ENCODE measurements at regions not wholly inside any gene's neighbourhood (a gene's known extent, or its start where the extent isn't known, plus 50 kb on each side); places are given as distances from the start of the nearest gene placed in this dataset.

- Histone ChIP-seq H2BK120ac (ENCODE audit: low read depth, low read length) (no peak overlapping the region), H3K23ac (ENCODE audit: low read depth, low read length, poor library complexity) (no peak overlapping the region), H3K4me1 (ENCODE audit: control insufficient read depth in 2 of 2, insufficient read depth in 1 of 2, low read depth in 1 of 2, low read length in 2 of 2) (peaks cover 0 to 7% of the 10 kb centered on the region in 2 donors), H3K18ac (ENCODE audit: low read length) (no peak overlapping the region), H4K8ac (ENCODE audit: low read depth, low read length) (no peak overlapping the region), H3K9ac (ENCODE audit: low read depth, low read length, poor library complexity) (no peak overlapping the region), H3K27ac (replicated peaks; ENCODE audit: low read length) (no peak overlapping the region), H3K36me3 (replicated peaks in 1 of 2; ENCODE audit: control insufficient read depth in 2 of 2, insufficient read depth in 2 of 2, low read length in 2 of 2) (no peaks in the 10 kb centered on the region), H3K4me2 (ENCODE audit: insufficient read depth, low read length, poor library complexity, severe bottlenecking) (no peak overlapping the region), H2AFZ (ENCODE audit: low read length) (no peak overlapping the region), H3K27me3 (ENCODE audit: control insufficient read depth in 3 of 3, insufficient read depth in 3 of 3, low read depth in 1 of 3, low read length in 3 of 3) (no peaks in the 10 kb centered on the region), H2BK15ac (ENCODE audit: low read length) (no peak overlapping the region), H4K91ac (ENCODE audit: low read depth, low read length, poor library complexity) (no peak overlapping the region), H3K79me1 (ENCODE audit: low read depth, low read length) (no peaks in the 10 kb centered on the region), H2BK5ac (ENCODE audit: low read length) (no peak overlapping the region), H2AK5ac (ENCODE audit: low read depth, low read length) (no peak overlapping the region), H3K4ac (ENCODE audit: low read length) (no peak overlapping the region), H3K14ac (ENCODE audit: low read length) (no peak overlapping the region), H3K4me3 (ENCODE audit: low read length in 2 of 2) (no peak overlapping the region), H2BK12ac (ENCODE audit: low read length) (no peak overlapping the region), H3K9me3 (replicated peaks in 1 of 2; ENCODE audit: control insufficient read depth in 2 of 2, insufficient read depth in 1 of 2, low read depth in 1 of 2, low read length in 2 of 2) (no peaks in the 10 kb centered on the region)
- no CpG with 5 or more reads among the region's 6 CpGs for WGBS, 2 donors (ENCODE audit: extremely low coverage in 2 of 2, insufficient read length in 2 of 2, insufficient replicate concordance in 1 of 2)
- no peak for DNase-seq (ENCODE audit: low spot score)
Measured at GRCh38 chr2:217642944-217643343, 359.9 kb downstream of the TNS1 start.

DNA sequence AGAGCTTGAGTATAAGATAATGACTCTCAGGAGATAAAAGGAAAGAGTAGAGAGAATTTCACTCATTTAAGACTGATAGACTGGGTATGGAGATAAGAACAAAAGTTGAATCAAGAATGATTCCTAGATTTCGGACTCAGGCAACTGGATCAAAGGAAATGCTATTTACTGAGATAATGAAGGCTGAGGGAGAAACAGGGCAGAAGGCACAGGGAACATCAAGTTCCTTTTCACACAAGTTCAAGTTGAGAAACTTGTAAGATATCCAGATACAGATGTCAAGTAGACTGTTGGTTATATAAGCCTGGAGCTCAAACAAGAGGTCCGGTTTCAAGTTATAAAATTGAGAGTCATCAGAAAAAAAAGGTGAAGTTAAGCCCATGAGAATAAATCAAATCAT lies 360.8 kb downstream of the TNS1 start:
- H3K79me1 ChIP-seq (ENCODE audit: low read depth, low read length): no peaks in the 10 kb centered on the region
- H3K27me3 ChIP-seq (ENCODE audit: control insufficient read depth in 3 of 3, insufficient read depth in 3 of 3, low read depth in 1 of 3, low read length in 3 of 3): no peaks in the 10 kb centered on the region
- H3K4ac ChIP-seq (ENCODE audit: low read length): no peak overlapping the region
- H2BK12ac ChIP-seq (ENCODE audit: low read length): no peak overlapping the region
- no CpG with 5 or more reads among the region's 2 CpGs for WGBS, 2 donors (ENCODE audit: extremely low coverage in 2 of 2, insufficient read length in 2 of 2, insufficient replicate concordance in 1 of 2)
- no peak overlapping the region for H2BK5ac ChIP-seq (ENCODE audit: low read length)
- H2AK5ac ChIP-seq (ENCODE audit: low read depth, low read length): no peak overlapping the region
- H3K9me3 ChIP-seq (replicated peaks in 1 of 2; ENCODE audit: control insufficient read depth in 2 of 2, insufficient read depth in 1 of 2, low read depth in 1 of 2, low read length in 2 of 2): no peaks in the 10 kb centered on the region
- H3K4me1 ChIP-seq (ENCODE audit: control insufficient read depth in 2 of 2, insufficient read depth in 1 of 2, low read depth in 1 of 2, low read length in 2 of 2): peaks cover 0 to 14% of the 10 kb centered on the region in 2 donors
- H2BK120ac ChIP-seq (ENCODE audit: low read depth, low read length): no peak overlapping the region
- no peak overlapping the region for H2AFZ ChIP-seq (ENCODE audit: low read length)
- no peak overlapping the region for H3K23ac ChIP-seq (ENCODE audit: low read depth, low read length, poor library complexity)
- no peak overlapping the region for H3K4me2 ChIP-seq (ENCODE audit: insufficient read depth, low read length, poor library complexity, severe bottlenecking)
- H2BK15ac ChIP-seq (ENCODE audit: low read length): no peak overlapping the region
- H4K91ac ChIP-seq (ENCODE audit: low read depth, low read length, poor library complexity): no peak overlapping the region
- no peak overlapping the region for H4K8ac ChIP-seq (ENCODE audit: low read depth, low read length)
- no peak overlapping the region for H3K14ac ChIP-seq (ENCODE audit: low read length)
- H3K4me3 ChIP-seq (ENCODE audit: low read length in 2 of 2): no peak overlapping the region
- no peak for DNase-seq (ENCODE audit: low spot score)
- H3K9ac ChIP-seq (ENCODE audit: low read depth, low read length, poor library complexity): no peak overlapping the region
- no peaks in the 10 kb centered on the region for H3K36me3 ChIP-seq (replicated peaks in 1 of 2; ENCODE audit: control insufficient read depth in 2 of 2, insufficient read depth in 2 of 2, low read length in 2 of 2)
- H3K18ac ChIP-seq (ENCODE audit: low read length): no peak overlapping the region
- no peak overlapping the region for H3K27ac ChIP-seq (replicated peaks; ENCODE audit: low read length)

- H3K9me3 ChIP-seq (replicated peaks in 1 of 2; ENCODE audit: control insufficient read depth in 2 of 2, insufficient read depth in 1 of 2, low read depth in 1 of 2, low read length in 2 of 2): no peaks in the 10 kb centered on the region
- H3K14ac ChIP-seq (ENCODE audit: low read length): no peak overlapping the region
- H4K91ac ChIP-seq (ENCODE audit: low read depth, low read length, poor library complexity): no peak overlapping the region
- H2BK120ac ChIP-seq (ENCODE audit: low read depth, low read length): no peak overlapping the region
- H2BK12ac ChIP-seq (ENCODE audit: low read length): no peak overlapping the region
- no peak overlapping the region for H3K4ac ChIP-seq (ENCODE audit: low read length)
- no peak overlapping the region for H3K23ac ChIP-seq (ENCODE audit: low read depth, low read length, poor library complexity)
- no peaks in the 10 kb centered on the region for H3K36me3 ChIP-seq (replicated peaks in 1 of 2; ENCODE audit: control insufficient read depth in 2 of 2, insufficient read depth in 2 of 2, low read length in 2 of 2)
- H3K4me3 ChIP-seq (ENCODE audit: low read length in 2 of 2): no peak overlapping the region
- H3K4me1 ChIP-seq (ENCODE audit: control insufficient read depth in 2 of 2, insufficient read depth in 1 of 2, low read depth in 1 of 2, low read length in 2 of 2): peaks cover 0 to 14% of the 10 kb centered on the region in 2 donors
- no peak overlapping the region for H3K4me2 ChIP-seq (ENCODE audit: insufficient read depth, low read length, poor library complexity, severe bottlenecking)
- no peaks in the 10 kb centered on the region for H3K79me1 ChIP-seq (ENCODE audit: low read depth, low read length)
- H2AK5ac ChIP-seq (ENCODE audit: low read depth, low read length): no peak overlapping the region
- H3K9ac ChIP-seq (ENCODE audit: low read depth, low read length, poor library complexity): no peak overlapping the region
- H3K27ac ChIP-seq (replicated peaks; ENCODE audit: low read length): no peak overlapping the region
- WGBS, 2 donors (ENCODE audit: extremely low coverage in 2 of 2, insufficient read length in 2 of 2, insufficient replicate concordance in 1 of 2): no CpG with 5 or more reads among the region's 2 CpGs
- no peak overlapping the region for H2BK5ac ChIP-seq (ENCODE audit: low read length)
- H2AFZ ChIP-seq (ENCODE audit: low read length): no peak overlapping the region
- no peak overlapping the region for H2BK15ac ChIP-seq (ENCODE audit: low read length)
- no peak for DNase-seq (ENCODE audit: low spot score)
- no peak overlapping the region for H3K18ac ChIP-seq (ENCODE audit: low read length)
- H3K27me3 ChIP-seq (ENCODE audit: control insufficient read depth in 3 of 3, insufficient read depth in 3 of 3, low read depth in 1 of 3, low read length in 3 of 3): no peaks in the 10 kb centered on the region
- no peak overlapping the region for H4K8ac ChIP-seq (ENCODE audit: low read depth, low read length)
Measured at GRCh38 chr2:217639481-217639880, 363.3 kb downstream of the TNS1 start.

GRCh38 chr2:217638533-217638932 lies 364.3 kb downstream of the TNS1 start:
- Histone ChIP-seq H3K23ac (ENCODE audit: low read depth, low read length, poor library complexity) (no peak overlapping the region), H3K27me3 (ENCODE audit: control insufficient read depth in 3 of 3, insufficient read depth in 3 of 3, low read depth in 1 of 3, low read length in 3 of 3) (no peaks in the 10 kb centered on the region), H3K4me2 (ENCODE audit: insufficient read depth, low read length, poor library complexity, severe bottlenecking) (no peak overlapping the region), H2AK5ac (ENCODE audit: low read depth, low read length) (no peak overlapping the region), H3K4ac (ENCODE audit: low read length) (no peak overlapping the region), H2BK15ac (ENCODE audit: low read length) (no peak overlapping the region), H3K27ac (replicated peaks; ENCODE audit: low read length) (no peak overlapping the region), H3K9me3 (replicated peaks in 1 of 2; ENCODE audit: control insufficient read depth in 2 of 2, insufficient read depth in 1 of 2, low read depth in 1 of 2, low read length in 2 of 2) (no peaks in the 10 kb centered on the region), H3K79me1 (ENCODE audit: low read depth, low read length) (no peaks in the 10 kb centered on the region), H3K36me3 (replicated peaks in 1 of 2; ENCODE audit: control insufficient read depth in 2 of 2, insufficient read depth in 2 of 2, low read length in 2 of 2) (no peaks in the 10 kb centered on the region), H2BK120ac (ENCODE audit: low read depth, low read length) (no peak overlapping the region), H3K4me3 (ENCODE audit: low read length in 2 of 2) (no peak overlapping the region), H4K91ac (ENCODE audit: low read depth, low read length, poor library complexity) (no peak overlapping the region), H4K8ac (ENCODE audit: low read depth, low read length) (no peak overlapping the region), H2BK12ac (ENCODE audit: low read length) (no peak overlapping the region), H3K9ac (ENCODE audit: low read depth, low read length, poor library complexity) (no peak overlapping the region), H2AFZ (ENCODE audit: low read length) (no peak overlapping the region), H3K14ac (ENCODE audit: low read length) (no peak overlapping the region), H2BK5ac (ENCODE audit: low read length) (no peak overlapping the region), H3K4me1 (ENCODE audit: control insufficient read depth in 2 of 2, insufficient read depth in 1 of 2, low read depth in 1 of 2, low read length in 2 of 2) (peaks cover 0 to 8% of the 10 kb centered on the region in 2 donors), H3K18ac (ENCODE audit: low read length) (no peak overlapping the region)
- no peak for DNase-seq (ENCODE audit: low spot score)
- no CpG with 5 or more reads among the region's 4 CpGs for WGBS, 2 donors (ENCODE audit: extremely low coverage in 2 of 2, insufficient read length in 2 of 2, insufficient replicate concordance in 1 of 2)

Measured in neuronal stem cell (in vitro differentiated cells).